ENCODE measurements at regions not wholly inside any gene's neighbourhood (a gene's known extent, or its start where the extent isn't known, plus 50 kb on each side); places are given as distances from the start of the nearest gene placed in this dataset.

GRCh38 chr2:76279142-76279541, 568.4 kb upstream of the GCFC2 start:
- TF ChIP-seq CTCF (IDR thresholded peaks at IDR 0.05) = no peak
- no peak for TF ChIP-seq ELF1 (IDR thresholded peaks at IDR 0.05)
- no peak for TF ChIP-seq CHD2 (IDR thresholded peaks at IDR 0.05; ENCODE audit: low read length, partially characterized antibody)
- TF ChIP-seq, protein P1, sequence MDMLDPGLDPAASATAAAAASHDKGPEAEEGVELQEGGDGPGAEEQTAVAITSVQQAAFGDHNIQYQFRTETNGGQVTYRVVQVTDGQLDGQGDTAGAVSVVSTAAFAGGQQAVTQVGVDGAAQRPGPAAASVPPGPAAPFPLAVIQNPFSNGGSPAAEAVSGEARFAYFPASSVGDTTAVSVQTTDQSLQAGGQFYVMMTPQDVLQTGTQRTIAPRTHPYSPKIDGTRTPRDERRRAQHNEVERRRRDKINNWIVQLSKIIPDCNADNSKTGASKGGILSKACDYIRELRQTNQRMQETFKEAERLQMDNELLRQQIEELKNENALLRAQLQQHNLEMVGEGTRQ (IDR thresholded peaks at IDR 0.05; ENCODE audit: borderline replicate concordance, low read depth, low read length) = no peak
